GM23338 (cell line): ENCODE measurements at regions not wholly inside any gene's neighbourhood (a gene's known extent, or its start where the extent isn't known, plus 50 kb on each side); places are given as distances from the start of the nearest gene placed in this dataset.

ENCODE experiments used
- NANOG ChIP-seq: IDR thresholded peaks from 2 replicates; pipeline ENCODE4 v1.6.1; 2016; ENCODE audit warnings: antibody characterized with exemption, borderline replicate concordance
- TF ChIP-seq, protein P1 (sequence below), 2 experiments: fragments of 200-600 bp in 1 of 2; sonication (generic) in 1 of 2; conservative IDR thresholded peaks; 2 replicates each; pipeline versions ENCODE4 v1.5.1 to v1.6.1; 2016 to 2017; ENCODE audit warnings: antibody characterized with exemption in 2 of 2, low read depth in 2 of 2, mild to moderate bottlenecking in 2 of 2, moderate library complexity in 1 of 2

DNA sequence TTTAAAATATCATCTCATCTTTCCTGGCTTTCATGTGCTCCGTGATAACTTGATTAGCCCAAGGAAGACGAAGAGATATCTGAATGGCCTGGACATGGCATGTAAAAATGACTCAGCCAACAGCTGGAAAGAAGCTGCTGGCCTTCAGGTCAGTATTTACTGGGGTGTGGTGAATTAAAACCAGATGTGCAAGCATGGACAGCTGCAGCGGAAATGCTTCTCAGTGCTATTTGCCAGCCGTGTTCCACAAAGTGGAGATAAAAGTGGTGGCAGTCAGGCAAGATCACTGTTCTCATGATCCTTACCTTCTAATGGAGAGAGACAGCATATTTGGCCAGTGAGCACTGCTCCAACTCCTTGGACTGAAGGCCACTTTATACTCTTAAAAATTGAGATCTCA is 203.1 kb upstream of the VSTM2A start:
- TF ChIP-seq, protein P1, sequence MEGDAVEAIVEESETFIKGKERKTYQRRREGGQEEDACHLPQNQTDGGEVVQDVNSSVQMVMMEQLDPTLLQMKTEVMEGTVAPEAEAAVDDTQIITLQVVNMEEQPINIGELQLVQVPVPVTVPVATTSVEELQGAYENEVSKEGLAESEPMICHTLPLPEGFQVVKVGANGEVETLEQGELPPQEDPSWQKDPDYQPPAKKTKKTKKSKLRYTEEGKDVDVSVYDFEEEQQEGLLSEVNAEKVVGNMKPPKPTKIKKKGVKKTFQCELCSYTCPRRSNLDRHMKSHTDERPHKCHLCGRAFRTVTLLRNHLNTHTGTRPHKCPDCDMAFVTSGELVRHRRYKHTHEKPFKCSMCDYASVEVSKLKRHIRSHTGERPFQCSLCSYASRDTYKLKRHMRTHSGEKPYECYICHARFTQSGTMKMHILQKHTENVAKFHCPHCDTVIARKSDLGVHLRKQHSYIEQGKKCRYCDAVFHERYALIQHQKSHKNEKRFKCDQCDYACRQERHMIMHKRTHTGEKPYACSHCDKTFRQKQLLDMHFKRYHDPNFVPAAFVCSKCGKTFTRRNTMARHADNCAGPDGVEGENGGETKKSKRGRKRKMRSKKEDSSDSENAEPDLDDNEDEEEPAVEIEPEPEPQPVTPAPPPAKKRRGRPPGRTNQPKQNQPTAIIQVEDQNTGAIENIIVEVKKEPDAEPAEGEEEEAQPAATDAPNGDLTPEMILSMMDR (conservative IDR thresholded peaks at IDR 0.05; ENCODE audit: low read depth in 2 of 2) = no peak
- no peak for TF ChIP-seq NANOG
